Kidney glomerular epithelial cell (primary cell): ENCODE measurements at regions not wholly inside any gene's neighbourhood (a gene's known extent, or its start where the extent isn't known, plus 50 kb on each side); places are given as distances from the start of the nearest gene placed in this dataset.
"Not testable (repeated sequence)": the region's sequence is repeated elsewhere in the genome, so short reads cannot be mapped to it uniquely, and the experiment has no call there.

Experiments
- DNase-seq: peaks from one replicate; lab custom pipeline; 2025; lab: John Stamatoyannopoulos, UW

GRCh38 chr20:48329676-48330664, 497.8 kb downstream of the PREX1 start:
- DNase-seq = no peak

- no peak for DNase-seq
These were observed 498.7 kb downstream of the PREX1 start for GRCh38 chr20:48329031-48329615.

GRCh38 chr20:48327848-48328247, 500.0 kb downstream of the PREX1 start:
- DNase-seq = not testable (repeated sequence)

- DNase-seq = no peak
These were observed 500.9 kb downstream of the PREX1 start for GRCh38 chr20:48326868-48327267.

- DNase-seq = no peak
These were observed 501.4 kb downstream of the PREX1 start for GRCh38 chr20:48326434-48326691.

GRCh38 chr20:48325656-48326433, 502.0 kb downstream of the PREX1 start:
- DNase-seq = no peak

- no peak for DNase-seq
These were observed 503.1 kb downstream of the PREX1 start for GRCh38 chr20:48324744-48325143.

GRCh38 chr20:48321271-48321670, 506.5 kb downstream of the PREX1 start:
- DNase-seq = no peak

GRCh38 chr20:48319943-48320584, 507.7 kb downstream of the PREX1 start:
- DNase-seq = no peak

GRCh38 chr20:48317578-48317977, 510.2 kb downstream of the PREX1 start:
- no peak for DNase-seq

- no peak for DNase-seq
These were observed 512.7 kb downstream of the PREX1 start for GRCh38 chr20:48314925-48315592.

- no peak for DNase-seq
These were observed 514.5 kb downstream of the PREX1 start for GRCh38 chr20:48313324-48313723.

GRCh38 chr20:48311956-48312355, 515.8 kb downstream of the PREX1 start:
- DNase-seq = no peak

- DNase-seq = no peak
These were observed 517.5 kb downstream of the PREX1 start for GRCh38 chr20:48310305-48310704.

GRCh38 chr20:48309293-48309692, 518.5 kb downstream of the PREX1 start:
- DNase-seq = no peak

GRCh38 chr20:48308882-48309281, 518.9 kb downstream of the PREX1 start:
- DNase-seq = no peak

- DNase-seq = no peak
These were observed 519.5 kb downstream of the PREX1 start for GRCh38 chr20:48308232-48308781.

- DNase-seq = no peak
These were observed 520.5 kb downstream of the PREX1 start for GRCh38 chr20:48307277-48307676.

- DNase-seq = no peak
These were observed 517.7 kb upstream of the SULF2 start for GRCh38 chr20:48302844-48303542.

- DNase-seq = no peak
These were observed 516.9 kb upstream of the SULF2 start for GRCh38 chr20:48302149-48302548.

GRCh38 chr20:48301189-48301588, 515.9 kb upstream of the SULF2 start:
- no peak for DNase-seq
